ENCODE measurements at regions not wholly inside any gene's neighbourhood (a gene's known extent, or its start where the extent isn't known, plus 50 kb on each side); places are given as distances from the start of the nearest gene placed in this dataset.

DNA sequence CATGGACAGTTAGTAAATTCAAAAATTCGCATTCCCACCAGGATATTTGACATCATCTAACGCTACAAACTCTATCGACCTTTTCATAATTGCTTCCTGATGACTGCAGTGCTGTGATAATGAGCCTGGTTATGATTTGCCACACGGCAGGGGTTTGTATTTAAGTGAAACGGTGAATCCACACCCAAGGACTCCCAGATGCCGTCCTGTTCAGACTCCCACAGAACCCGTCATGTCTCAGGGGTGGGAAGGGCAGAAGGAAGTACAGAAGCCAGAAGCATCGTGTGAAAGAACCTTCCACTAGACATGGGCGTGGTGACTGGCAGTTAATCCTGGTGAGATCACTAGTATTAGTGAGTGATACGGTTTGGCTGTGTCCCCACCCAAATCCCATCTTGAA lies 91.2 kb upstream of the TMEM18 start:
- H3K4me1 ChIP-seq (ENCODE audit: insufficient read depth) = peaks cover 8% of the 10 kb centered on the region; the same call in 1 of the 2 replicates
- H3K27ac Mint-ChIP-seq = no peak overlapping the region
- H3K9me3 Mint-ChIP-seq = peaks cover 4% of the 10 kb centered on the region; the same call in 2 of the 3 replicates
- ATAC-seq (no peak), DNase-seq (ENCODE audit: low spot score) (no peak)
- H3K27me3 Mint-ChIP-seq (ENCODE audit: insufficient read depth, low read depth, poor library complexity) = peaks cover 4% of the 10 kb centered on the region
- H3K4me1 Mint-ChIP-seq = peaks cover 10% of the 10 kb centered on the region
- H2AFZ ChIP-seq = no peak overlapping the region
- no peaks in the 10 kb centered on the region; the same call in 2 of the 3 replicates for H3K36me3 Mint-ChIP-seq (ENCODE audit: low read depth)
- no peak overlapping the region for H3K4me2 ChIP-seq
- no peaks in the 10 kb centered on the region for H3K36me3 ChIP-seq (ENCODE audit: insufficient read depth)
- H3K27me3 ChIP-seq (ENCODE audit: insufficient read depth) = no peaks in the 10 kb centered on the region
- TF ChIP-seq EZH2 (IDR thresholded peaks at IDR 0.05; ENCODE audit: low read depth, unreplicated experiment) (no peak), POLR2AphosphoS5 (IDR thresholded peaks at IDR 0.05; ENCODE audit: low read depth) (no peak), JUNB (IDR thresholded peaks at IDR 0.05; ENCODE audit: unreplicated experiment) (no peak), ZNF331 (CRISPR knock-in tag; IDR thresholded peaks at IDR 0.05; ENCODE audit: low read depth) (no peak), ZNF114 (CRISPR knock-in tag; IDR thresholded peaks at IDR 0.05) (no peak), EZH2phosphoT487 (IDR thresholded peaks at IDR 0.05; ENCODE audit: unreplicated experiment) (no peak), STAT1 (IDR thresholded peaks at IDR 0.05; ENCODE audit: unreplicated experiment) (no peak), CREB1 (CRISPR knock-in tag; IDR thresholded peaks at IDR 0.05; ENCODE audit: low read depth) (no peak), NANOG (IDR thresholded peaks at IDR 0.05; ENCODE audit: borderline replicate concordance) (no peak)
- TF ChIP-seq, protein P1, sequence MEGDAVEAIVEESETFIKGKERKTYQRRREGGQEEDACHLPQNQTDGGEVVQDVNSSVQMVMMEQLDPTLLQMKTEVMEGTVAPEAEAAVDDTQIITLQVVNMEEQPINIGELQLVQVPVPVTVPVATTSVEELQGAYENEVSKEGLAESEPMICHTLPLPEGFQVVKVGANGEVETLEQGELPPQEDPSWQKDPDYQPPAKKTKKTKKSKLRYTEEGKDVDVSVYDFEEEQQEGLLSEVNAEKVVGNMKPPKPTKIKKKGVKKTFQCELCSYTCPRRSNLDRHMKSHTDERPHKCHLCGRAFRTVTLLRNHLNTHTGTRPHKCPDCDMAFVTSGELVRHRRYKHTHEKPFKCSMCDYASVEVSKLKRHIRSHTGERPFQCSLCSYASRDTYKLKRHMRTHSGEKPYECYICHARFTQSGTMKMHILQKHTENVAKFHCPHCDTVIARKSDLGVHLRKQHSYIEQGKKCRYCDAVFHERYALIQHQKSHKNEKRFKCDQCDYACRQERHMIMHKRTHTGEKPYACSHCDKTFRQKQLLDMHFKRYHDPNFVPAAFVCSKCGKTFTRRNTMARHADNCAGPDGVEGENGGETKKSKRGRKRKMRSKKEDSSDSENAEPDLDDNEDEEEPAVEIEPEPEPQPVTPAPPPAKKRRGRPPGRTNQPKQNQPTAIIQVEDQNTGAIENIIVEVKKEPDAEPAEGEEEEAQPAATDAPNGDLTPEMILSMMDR (conservative IDR thresholded peaks at IDR 0.05; ENCODE audit: low read depth in 2 of 2) = no peak
- TF ChIP-seq, protein P2, sequence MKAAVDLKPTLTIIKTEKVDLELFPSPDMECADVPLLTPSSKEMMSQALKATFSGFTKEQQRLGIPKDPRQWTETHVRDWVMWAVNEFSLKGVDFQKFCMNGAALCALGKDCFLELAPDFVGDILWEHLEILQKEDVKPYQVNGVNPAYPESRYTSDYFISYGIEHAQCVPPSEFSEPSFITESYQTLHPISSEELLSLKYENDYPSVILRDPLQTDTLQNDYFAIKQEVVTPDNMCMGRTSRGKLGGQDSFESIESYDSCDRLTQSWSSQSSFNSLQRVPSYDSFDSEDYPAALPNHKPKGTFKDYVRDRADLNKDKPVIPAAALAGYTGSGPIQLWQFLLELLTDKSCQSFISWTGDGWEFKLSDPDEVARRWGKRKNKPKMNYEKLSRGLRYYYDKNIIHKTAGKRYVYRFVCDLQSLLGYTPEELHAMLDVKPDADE (IDR thresholded peaks at IDR 0.05) = no peak
- TF ChIP-seq, protein P3, sequence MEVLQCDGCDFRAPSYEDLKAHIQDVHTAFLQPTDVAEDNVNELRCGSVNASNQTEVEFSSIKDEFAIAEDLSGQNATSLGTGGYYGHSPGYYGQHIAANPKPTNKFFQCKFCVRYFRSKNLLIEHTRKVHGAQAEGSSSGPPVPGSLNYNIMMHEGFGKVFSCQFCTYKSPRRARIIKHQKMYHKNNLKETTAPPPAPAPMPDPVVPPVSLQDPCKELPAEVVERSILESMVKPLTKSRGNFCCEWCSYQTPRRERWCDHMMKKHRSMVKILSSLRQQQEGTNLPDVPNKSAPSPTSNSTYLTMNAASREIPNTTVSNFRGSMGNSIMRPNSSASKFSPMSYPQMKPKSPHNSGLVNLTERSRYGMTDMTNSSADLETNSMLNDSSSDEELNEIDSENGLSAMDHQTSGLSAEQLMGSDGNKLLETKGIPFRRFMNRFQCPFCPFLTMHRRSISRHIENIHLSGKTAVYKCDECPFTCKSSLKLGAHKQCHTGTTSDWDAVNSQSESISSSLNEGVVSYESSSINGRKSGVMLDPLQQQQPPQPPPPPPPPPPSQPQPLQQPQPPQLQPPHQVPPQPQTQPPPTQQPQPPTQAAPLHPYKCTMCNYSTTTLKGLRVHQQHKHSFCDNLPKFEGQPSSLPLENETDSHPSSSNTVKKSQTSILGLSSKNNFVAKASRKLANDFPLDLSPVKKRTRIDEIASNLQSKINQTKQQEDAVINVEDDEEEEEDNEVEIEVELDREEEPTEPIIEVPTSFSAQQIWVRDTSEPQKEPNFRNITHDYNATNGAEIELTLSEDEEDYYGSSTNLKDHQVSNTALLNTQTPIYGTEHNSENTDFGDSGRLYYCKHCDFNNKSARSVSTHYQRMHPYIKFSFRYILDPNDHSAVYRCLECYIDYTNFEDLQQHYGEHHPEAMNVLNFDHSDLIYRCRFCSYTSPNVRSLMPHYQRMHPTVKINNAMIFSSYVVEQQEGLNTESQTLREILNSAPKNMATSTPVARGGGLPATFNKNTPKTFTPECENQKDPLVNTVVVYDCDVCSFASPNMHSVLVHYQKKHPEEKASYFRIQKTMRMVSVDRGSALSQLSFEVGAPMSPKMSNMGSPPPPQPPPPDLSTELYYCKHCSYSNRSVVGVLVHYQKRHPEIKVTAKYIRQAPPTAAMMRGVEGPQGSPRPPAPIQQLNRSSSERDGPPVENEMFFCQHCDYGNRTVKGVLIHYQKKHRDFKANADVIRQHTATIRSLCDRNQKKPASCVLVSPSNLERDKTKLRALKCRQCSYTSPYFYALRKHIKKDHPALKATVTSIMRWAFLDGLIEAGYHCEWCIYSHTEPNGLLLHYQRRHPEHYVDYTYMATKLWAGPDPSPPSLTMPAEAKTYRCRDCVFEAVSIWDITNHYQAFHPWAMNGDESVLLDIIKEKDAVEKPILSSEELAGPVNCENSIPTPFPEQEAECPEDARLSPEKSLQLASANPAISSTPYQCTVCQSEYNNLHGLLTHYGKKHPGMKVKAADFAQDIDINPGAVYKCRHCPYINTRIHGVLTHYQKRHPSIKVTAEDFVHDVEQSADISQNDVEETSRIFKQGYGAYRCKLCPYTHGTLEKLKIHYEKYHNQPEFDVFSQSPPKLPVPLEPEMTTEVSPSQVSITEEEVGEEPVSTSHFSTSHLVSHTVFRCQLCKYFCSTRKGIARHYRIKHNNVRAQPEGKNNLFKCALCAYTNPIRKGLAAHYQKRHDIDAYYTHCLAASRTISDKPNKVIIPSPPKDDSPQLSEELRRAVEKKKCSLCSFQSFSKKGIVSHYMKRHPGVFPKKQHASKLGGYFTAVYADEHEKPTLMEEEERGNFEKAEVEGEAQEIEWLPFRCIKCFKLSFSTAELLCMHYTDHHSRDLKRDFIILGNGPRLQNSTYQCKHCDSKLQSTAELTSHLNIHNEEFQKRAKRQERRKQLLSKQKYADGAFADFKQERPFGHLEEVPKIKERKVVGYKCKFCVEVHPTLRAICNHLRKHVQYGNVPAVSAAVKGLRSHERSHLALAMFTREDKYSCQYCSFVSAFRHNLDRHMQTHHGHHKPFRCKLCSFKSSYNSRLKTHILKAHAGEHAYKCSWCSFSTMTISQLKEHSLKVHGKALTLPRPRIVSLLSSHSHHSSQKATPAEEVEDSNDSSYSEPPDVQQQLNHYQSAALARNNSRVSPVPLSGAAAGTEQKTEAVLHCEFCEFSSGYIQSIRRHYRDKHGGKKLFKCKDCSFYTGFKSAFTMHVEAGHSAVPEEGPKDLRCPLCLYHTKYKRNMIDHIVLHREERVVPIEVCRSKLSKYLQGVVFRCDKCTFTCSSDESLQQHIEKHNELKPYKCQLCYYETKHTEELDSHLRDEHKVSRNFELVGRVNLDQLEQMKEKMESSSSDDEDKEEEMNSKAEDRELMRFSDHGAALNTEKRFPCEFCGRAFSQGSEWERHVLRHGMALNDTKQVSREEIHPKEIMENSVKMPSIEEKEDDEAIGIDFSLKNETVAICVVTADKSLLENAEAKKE (CRISPR knock-in tag; IDR thresholded peaks at IDR 0.05) = no peak
- TF ChIP-seq, protein P4, sequence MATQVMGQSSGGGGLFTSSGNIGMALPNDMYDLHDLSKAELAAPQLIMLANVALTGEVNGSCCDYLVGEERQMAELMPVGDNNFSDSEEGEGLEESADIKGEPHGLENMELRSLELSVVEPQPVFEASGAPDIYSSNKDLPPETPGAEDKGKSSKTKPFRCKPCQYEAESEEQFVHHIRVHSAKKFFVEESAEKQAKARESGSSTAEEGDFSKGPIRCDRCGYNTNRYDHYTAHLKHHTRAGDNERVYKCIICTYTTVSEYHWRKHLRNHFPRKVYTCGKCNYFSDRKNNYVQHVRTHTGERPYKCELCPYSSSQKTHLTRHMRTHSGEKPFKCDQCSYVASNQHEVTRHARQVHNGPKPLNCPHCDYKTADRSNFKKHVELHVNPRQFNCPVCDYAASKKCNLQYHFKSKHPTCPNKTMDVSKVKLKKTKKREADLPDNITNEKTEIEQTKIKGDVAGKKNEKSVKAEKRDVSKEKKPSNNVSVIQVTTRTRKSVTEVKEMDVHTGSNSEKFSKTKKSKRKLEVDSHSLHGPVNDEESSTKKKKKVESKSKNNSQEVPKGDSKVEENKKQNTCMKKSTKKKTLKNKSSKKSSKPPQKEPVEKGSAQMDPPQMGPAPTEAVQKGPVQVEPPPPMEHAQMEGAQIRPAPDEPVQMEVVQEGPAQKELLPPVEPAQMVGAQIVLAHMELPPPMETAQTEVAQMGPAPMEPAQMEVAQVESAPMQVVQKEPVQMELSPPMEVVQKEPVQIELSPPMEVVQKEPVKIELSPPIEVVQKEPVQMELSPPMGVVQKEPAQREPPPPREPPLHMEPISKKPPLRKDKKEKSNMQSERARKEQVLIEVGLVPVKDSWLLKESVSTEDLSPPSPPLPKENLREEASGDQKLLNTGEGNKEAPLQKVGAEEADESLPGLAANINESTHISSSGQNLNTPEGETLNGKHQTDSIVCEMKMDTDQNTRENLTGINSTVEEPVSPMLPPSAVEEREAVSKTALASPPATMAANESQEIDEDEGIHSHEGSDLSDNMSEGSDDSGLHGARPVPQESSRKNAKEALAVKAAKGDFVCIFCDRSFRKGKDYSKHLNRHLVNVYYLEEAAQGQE (IDR thresholded peaks at IDR 0.05; ENCODE audit: unreplicated experiment) = no peak
- H4K20me1 ChIP-seq (replicated peaks; ENCODE audit: insufficient read depth) = no peaks in the 10 kb centered on the region
- H3K4me3 ChIP-seq = no peak overlapping the region
- H3K27ac ChIP-seq (ENCODE audit: low read depth) = no peak overlapping the region
- no peaks in the 10 kb centered on the region for H3K79me2 ChIP-seq (replicated peaks; ENCODE audit: insufficient read depth)
- no peaks in the 10 kb centered on the region for H3F3A ChIP-seq (replicated peaks; ENCODE audit: low read depth)
- no peaks in the 10 kb centered on the region for H3K9me2 ChIP-seq (ENCODE audit: insufficient read depth)
- H3K4me3 Mint-ChIP-seq = no peak overlapping the region

All from GM23338 (cell line).